ENCODE measurements at regions not wholly inside any gene's neighbourhood (a gene's known extent, or its start where the extent isn't known, plus 50 kb on each side); places are given as distances from the start of the nearest gene placed in this dataset.

GRCh38 chr1:201754353-201754752 is 74.6 kb upstream of the IPO9 start:
- no peak for DNase-seq

DNA sequence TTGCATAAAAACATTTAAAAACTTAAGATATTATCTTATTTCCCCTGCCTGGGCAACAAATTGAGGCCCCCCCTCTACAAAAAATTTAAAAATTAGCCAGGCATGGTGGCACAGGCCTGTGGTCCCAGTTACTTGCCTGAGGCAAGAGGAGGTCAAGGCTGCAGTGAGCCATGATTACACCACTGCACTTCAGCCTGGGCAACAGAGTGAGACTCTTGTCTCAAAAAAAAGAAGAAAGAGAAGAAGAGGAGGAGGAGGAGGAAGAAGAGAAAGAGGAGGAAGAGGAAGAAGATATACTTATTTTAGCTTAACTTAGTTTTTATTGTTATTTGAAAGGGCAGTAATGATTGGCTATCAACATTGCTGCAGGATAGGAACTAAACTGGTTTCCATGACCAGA is 73.8 kb upstream of the IPO9 start:
- no peak for DNase-seq

DNA sequence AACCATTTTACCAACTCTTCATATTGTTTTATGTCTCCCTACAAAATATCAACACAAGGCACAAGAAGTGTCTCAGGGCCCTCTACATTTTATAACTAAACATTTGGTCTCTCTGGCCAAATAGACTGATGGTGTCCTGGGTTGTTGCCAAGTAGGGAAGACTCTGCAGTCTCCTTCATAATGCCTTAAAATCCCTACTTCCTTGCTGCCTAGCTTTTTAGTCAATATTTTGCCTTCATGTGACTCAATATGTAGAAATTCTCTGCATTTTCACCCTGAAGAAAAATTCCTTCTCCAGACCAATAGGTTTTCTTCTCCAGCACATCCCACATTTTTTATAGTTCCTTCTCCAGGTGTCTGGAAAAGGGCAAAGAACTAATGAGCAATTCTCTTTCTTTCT is 72.6 kb upstream of the IPO9 start:
- no peak for DNase-seq

DNA sequence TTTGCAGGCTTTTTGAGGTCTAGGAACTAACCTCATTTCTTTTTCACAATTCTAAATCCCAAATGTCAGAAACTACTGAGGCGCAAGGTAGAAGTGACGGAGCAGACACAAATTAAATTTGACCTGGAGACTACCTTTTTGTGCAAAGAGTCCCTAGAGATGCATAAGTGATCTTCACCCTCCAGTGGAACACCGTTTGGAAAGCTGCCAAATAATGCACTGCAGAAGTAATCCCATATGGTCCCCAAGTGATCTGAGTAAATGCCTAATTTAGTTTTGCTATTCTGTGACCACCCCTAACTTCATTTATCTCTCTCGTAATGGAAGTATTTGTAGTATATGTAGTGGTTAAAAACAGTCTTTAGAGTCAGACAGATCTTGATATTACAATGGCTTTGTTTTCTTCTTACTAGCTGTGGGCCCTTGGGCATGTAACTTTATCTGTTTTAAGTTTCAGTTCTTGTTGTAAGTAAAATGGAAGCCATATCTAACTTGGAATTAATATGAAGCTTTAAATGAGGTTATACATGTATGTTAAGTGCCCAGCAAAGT is 70.4 kb upstream of the IPO9 start:
- no peak for DNase-seq

DNA sequence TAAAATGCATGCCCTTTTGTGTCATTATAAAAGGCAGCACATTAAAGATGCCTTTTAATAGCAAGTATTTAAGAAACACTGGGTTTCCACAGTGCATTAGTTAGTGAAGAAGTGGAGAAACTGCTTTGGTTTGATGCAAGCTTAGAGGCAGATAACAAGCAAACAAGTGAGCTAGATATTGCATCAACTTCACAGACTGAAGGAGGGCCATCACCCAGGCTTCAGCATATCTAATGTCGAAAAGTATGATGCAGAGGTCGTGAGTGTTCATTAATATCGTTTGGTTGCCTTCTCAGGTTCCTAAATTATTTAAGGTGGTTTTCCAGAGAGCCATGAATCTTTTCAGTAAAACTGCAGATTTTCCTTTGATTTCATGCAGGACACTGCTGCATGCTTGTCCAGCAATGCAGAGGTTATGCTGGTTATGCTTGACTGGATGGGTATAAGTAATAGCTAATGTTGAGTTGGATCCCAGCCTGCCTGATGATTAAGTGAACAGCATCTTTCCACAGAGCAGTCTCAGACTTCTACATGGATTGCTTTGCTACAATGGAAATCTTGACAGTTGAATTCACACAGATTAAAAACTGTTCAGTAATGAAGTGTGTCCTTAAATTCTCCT is 69.7 kb upstream of the IPO9 start:
- DNase-seq = no peak

DNA sequence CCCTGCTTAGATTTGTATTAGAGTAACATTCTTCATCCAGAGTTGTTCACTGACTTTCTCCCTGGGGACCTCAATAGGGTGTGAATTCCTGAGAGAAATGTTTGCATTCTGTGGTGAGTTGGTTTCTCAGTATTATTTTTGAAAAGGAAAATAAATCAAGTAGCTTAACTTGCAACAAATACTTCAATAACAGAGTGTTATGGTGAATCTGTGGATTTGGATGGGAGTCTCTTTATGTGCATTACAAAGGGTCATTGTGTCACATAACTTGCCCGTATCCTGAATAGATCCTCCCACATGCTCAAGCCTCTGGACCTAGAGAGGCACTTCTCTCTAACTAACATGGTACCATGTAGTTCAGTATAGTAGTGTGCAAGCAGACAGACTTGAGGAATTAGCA is 68.4 kb upstream of the IPO9 start:
- DNase-seq = no peak

GRCh38 chr1:201761178-201761577 is 67.8 kb upstream of the IPO9 start:
- DNase-seq = no peak

GRCh38 chr1:201761871-201762270 is 67.1 kb upstream of the IPO9 start:
- DNase-seq = no peak

DNA sequence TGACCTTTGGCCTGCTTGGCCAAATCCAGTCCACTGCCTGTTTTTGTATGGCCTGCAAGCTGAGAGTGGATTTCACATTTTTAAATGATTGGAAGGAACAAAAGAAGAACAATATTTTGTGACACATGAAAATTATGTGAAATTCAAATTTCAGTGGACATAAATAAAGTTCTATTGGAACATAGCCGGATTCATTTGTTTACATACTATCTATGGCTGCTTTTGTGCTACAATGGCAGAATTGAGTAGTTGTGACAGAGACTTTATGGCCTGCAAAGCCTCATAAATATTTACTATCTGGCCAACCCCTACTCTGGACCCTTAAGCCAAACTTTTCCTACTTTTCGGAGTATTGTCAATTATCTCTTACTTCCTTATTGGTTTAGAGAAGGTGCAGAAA is 66.6 kb upstream of the IPO9 start:
- no peak for DNase-seq

GRCh38 chr1:201763455-201764140 is 65.4 kb upstream of the IPO9 start:
- no peak for DNase-seq

DNA sequence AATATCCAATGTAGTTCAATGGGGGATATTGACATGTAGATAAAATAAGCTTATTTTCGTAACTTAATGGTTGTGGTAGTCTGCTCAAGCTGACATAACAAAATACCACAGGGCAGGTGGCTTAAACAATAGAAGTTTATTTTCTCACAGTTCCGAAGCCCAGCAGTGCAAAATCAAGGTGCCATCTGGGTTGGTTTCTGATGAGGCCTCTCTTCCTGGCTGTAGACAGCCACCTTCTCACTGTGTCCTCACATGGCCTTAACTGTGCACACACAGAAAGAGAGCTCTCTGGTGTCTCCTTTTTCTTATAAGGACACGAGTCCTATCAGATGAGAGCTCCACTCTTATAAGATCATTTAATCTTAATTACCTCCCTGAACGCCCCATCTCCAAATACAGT is 64.8 kb upstream of the IPO9 start:
- DNase-seq = no peak

DNA sequence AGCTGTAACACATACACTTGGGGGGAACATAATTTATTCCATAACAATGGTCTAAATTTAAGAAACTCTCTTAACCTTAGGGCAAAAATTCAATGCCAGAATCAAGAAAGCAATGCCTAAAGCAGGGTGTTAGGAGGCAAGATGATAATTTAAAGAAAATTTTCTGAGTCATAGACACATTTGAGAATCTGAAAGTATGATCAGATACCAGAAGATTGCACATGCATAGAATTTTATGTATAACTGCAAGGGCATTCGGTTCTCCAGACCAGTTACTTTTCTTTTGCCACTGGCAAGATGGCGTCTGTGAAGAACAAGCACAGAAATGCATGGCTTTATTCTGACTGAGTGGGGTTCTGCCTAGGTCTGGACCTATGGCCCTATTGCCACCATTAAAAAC is 64.4 kb upstream of the IPO9 start:
- no peak for DNase-seq

DNA sequence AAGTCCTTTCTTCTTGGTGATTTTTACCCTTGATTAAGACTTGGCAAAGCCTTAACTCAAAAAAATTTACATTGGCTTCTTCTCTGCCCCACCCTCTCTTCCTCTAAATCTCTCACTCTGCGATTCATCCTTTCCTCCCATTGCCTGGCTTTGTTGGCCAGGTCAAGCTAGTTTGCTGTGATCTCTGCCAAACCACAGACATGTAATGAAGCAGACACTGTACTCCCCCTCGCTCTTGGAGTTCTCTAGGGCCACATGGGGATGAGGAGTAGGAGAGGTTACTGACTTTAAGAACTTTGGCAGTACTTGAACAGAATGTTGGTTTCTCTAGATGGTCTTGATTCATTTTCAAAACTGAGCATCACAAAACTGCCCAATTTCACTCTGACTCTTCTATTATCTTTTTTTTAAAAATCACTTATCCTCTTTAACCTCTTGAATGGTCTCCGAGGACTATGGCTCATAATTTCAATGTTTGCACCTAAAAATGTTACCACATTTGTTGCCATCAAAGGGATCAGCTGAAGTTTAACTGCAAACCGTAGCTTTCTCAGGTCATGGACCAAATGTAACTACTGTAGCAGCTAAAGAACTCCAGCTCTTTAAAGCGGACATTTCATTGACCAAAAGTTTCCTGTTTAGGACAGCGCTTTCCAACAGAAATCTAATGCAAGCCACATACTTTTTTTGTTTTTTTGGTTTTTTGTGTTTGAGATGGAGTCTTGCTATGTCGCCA is 62.7 kb upstream of the IPO9 start:
- DNase-seq = no peak

GRCh38 chr1:201767339-201767738 is 61.6 kb upstream of the IPO9 start:
- no peak for DNase-seq

GRCh38 chr1:201769072-201769471 is 59.9 kb upstream of the IPO9 start:
- DNase-seq = no peak

GRCh38 chr1:201769966-201770365 is 59.0 kb upstream of the IPO9 start:
- no peak for DNase-seq

DNA sequence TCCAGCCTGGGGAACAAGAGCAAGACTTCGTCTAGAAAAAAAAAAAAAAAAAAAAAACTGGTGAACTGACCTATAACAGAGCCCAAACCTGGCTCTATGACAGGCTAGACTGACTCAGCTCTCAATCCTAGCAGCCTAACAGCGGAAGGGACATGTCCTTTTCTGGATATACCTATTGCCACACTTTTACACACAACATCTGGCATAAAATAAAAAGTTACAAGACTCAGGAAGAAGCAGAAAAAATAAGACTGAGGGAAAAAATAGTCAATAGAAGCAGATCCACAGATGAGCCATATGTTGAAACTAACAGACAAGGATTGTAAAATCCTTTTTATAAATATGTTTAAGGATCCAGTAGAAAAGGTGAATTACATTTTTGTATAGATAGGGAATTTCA is 57.5 kb upstream of the IPO9 start:
- no peak for DNase-seq

DNA sequence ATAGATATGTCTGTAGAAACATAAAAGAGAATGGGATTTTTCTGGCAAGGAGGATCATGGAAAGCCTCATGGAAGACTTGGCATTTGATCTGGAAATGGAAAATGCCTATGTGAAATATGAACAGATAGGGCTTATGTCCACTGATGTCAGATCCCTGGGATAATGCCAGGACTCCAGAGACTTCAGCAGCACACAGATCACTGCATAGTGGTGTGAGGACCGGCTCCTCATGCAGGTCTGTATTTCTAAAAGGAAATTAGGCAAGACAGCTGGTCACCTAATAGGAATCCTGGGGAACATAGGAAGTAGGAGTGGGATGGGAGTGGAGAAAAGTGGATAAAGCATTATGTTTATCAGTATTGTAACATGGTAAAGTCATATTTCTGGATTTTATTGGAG is 56.8 kb upstream of the IPO9 start:
- no peak for DNase-seq

DNA sequence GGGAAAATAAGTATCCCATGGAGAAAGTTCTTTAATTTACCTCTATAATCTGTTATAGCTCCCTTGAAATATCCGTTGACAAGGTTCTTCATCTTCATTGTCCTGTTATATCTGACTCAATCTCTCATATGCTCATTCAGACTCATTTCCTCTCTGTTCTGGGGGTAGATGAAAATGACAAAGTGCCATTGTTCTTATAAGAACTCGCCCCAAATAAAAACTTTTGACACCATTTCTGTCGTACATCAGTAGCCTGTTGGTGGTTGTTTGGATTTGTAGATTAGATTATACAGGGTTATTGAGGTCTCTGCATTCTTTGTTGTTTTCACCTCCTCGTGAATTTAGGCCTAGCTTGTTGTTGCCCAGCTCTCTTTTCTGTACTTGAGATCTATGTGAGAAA is 55.2 kb upstream of the IPO9 start:
- no peak for DNase-seq

DNA sequence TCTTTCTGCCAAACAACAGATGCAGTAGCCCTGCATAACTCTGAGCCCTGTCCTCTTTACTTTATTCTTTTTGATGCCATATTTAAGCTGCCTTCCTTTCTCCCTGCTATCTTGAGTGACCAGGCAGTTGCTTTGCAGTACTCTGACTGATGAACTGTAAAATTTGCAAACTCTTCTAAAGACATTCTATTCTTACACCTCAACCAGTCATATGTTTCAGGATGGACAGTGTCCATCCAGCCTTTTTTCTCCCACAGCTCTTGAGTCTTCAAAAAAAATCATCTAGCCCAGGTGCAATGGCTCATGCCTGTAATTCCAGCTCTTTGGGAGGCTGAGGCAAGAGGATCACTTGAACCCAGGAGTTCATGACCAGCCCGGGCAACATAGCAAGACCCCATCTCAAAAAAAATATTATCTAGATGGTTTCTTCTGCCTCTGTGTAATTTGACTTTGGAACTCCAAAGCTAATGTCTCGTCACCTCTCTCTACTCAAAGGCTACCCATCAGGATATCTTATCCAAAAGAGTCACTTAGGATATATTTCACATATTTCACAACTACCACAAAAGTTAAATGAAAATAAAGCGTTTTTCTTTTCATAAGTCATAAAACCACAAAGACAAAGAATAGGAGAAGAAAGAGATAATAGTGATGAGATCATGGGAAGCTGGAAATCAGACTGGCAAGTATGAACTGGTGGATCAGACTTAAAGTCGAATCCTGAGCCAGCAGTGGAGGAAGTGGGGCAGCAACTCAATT is 54.6 kb upstream of the IPO9 start:
- no peak for DNase-seq

DNA sequence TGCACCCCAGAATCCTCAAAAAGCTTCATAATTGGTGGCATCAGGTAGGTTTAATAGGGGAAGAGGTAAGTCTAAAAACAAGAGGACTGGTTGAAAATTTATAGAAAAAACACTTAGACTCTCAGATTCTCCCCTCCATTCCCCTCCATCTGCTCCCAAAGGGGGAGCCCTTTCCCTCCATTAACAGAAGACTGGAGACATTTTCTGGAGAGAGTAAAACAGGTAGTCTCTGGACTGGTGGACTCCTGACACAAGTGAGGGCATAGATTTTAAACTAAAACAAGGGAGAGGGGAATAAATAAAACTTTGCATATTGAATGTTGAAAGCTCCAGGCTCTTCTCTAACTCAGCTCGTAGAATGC is 54.0 kb upstream of the IPO9 start:
- no peak for DNase-seq

GRCh38 chr1:201775380-201775779 is 53.6 kb upstream of the IPO9 start:
- DNase-seq = no peak

GRCh38 chr1:201778279-201779065 is 50.5 kb upstream of the IPO9 start:
- DNase-seq = no peak
